ENCODE measurements at regions not wholly inside any gene's neighbourhood (a gene's known extent, or its start where the extent isn't known, plus 50 kb on each side); places are given as distances from the start of the nearest gene placed in this dataset.

Small RNA genes in the stretch of these regions (small RNA-seq; reads per million reads assigned to genes)
- 0 reads per million in 3 experiments for gene AL359920.1
